Left ventricle myocardium inferior (tissue), 1 donor: ENCODE measurements at regions not wholly inside any gene's neighbourhood (a gene's known extent, or its start where the extent isn't known, plus 50 kb on each side); places are given as distances from the start of the nearest gene placed in this dataset.
"Not testable (repeated sequence)": the region's sequence is repeated elsewhere in the genome, so short reads cannot be mapped to it uniquely, and the experiment has no call there.

Experiments
- DNase-seq: peaks from one replicate; pipeline ENCODE4 v3.0.0-alpha.2; 2020
- H3K27ac ChIP-seq: fragments of 200-600 bp; replicated peaks from 2 replicates; pipeline ENCODE4 v1.8.0; 2021
- H3K27me3 ChIP-seq: fragments of 200-600 bp; 2 replicates; pipeline ENCODE4 v1.8.0; 2021; ENCODE audit warnings: low read depth
- H3K36me3 ChIP-seq: fragments of 200-600 bp; 2 replicates; pipeline ENCODE4 v1.8.0; 2021
- H3K4me1 ChIP-seq: fragments of 200-600 bp; 2 replicates; pipeline ENCODE4 v1.8.0; 2021
- H3K4me3 ChIP-seq: fragments of 200-600 bp; 2 replicates; pipeline ENCODE4 v1.8.0; 2021; ENCODE audit warnings: mild to moderate bottlenecking, moderate library complexity
- H3K9me3 ChIP-seq: fragments of 200-600 bp; replicated peaks from 2 replicates; pipeline ENCODE4 v1.8.0; 2021
- CTCF ChIP-seq: fragments of 200-600 bp; IDR thresholded peaks from 2 replicates; pipeline ENCODE4 v1.8.0; 2021; ENCODE audit warnings: antibody characterized with exemption, mild to moderate bottlenecking, borderline replicate concordance
- intact Hi-C: fragments of 100-400 bp; cut with micrococcal nuclease; formaldehyde crosslinking; loops from one replicate; pipeline ENCODE4 v1.11.0; 2022
- donor health status: DM: no; HTN: yes; CAD: no; lungs with severe emphysema.

GRCh38 chr22:22179858-22180257, 64.7 kb upstream of the VPREB1 start:
- H3K4me3 ChIP-seq, result no peak overlapping the region
- DNase-seq, result no peak

GRCh38 chr22:22178992-22179391, 65.6 kb upstream of the VPREB1 start:
- no peaks in the 10 kb centered on the region for H3K4me1 ChIP-seq
- no peak for TF ChIP-seq CTCF
- peaks cover 88% of the 10 kb centered on the region for H3K27me3 ChIP-seq
- H3K36me3 ChIP-seq, result no peaks in the 10 kb centered on the region
- no peak for DNase-seq
- H3K4me3 ChIP-seq, result no peak overlapping the region
- H3K9me3 ChIP-seq, result no peaks in the 10 kb centered on the region
- H3K27ac ChIP-seq, result no peak overlapping the region
- intact Hi-C loops, result no loop called here

More at GRCh38 chr22:22179858-22180257, 64.7 kb upstream of the VPREB1 start:
- Histone ChIP-seq H3K27ac (no peak overlapping the region), H3K9me3 (no peaks in the 10 kb centered on the region), H3K36me3 (no peaks in the 10 kb centered on the region), H3K27me3 (peaks cover 93% of the 10 kb centered on the region), H3K4me1 (no peaks in the 10 kb centered on the region)
- intact Hi-C loops, result no loop called here
- TF ChIP-seq CTCF, result no peak

- Histone ChIP-seq H3K27ac (no peak overlapping the region), H3K36me3 (no peaks in the 10 kb centered on the region), H3K9me3 (no peaks in the 10 kb centered on the region), H3K27me3 (peaks cover 84% of the 10 kb centered on the region), H3K4me3 (no peak overlapping the region), H3K4me1 (no peaks in the 10 kb centered on the region)
- TF ChIP-seq CTCF, result no peak
- intact Hi-C loops, result no loop called here
- no peak for DNase-seq
Measured at GRCh38 chr22:22178355-22178965, 66.1 kb upstream of the VPREB1 start.

GRCh38 chr22:22176929-22177616, 67.5 kb upstream of the VPREB1 start:
- H3K27me3 ChIP-seq, result peaks cover 76% of the 10 kb centered on the region
- no peak for TF ChIP-seq CTCF
- no peaks in the 10 kb centered on the region for H3K4me1 ChIP-seq
- no peak overlapping the region for H3K27ac ChIP-seq
- intact Hi-C loops, result no loop called here
- H3K4me3 ChIP-seq, result no peak overlapping the region
- no peaks in the 10 kb centered on the region for H3K36me3 ChIP-seq
- DNase-seq, result no peak
- no peaks in the 10 kb centered on the region for H3K9me3 ChIP-seq

GRCh38 chr22:22172896-22173628, 71.5 kb upstream of the VPREB1 start:
- H3K27ac ChIP-seq, H3K4me1 ChIP-seq, H3K4me3 ChIP-seq, DNase-seq, H3K9me3 ChIP-seq, intact Hi-C loops, H3K36me3 ChIP-seq: not testable (repeated sequence)
- peaks cover 67% of the 10 kb centered on the region for H3K27me3 ChIP-seq
